H9 (cell line): ENCODE measurements at regions not wholly inside any gene's neighbourhood (a gene's known extent, or its start where the extent isn't known, plus 50 kb on each side); places are given as distances from the start of the nearest gene placed in this dataset.

ENCODE experiments used
- DNase-seq: peaks from one replicate; pipeline ENCODE4 v3.0.0-alpha.2; 2017
- H2AFZ ChIP-seq: one replicate; pipeline ENCODE4 v1.6.1; 2013; ENCODE audit warnings: mild to moderate bottlenecking, low read length, control low read depth, moderate library complexity
- H2AK5ac ChIP-seq: 2 replicates; pipeline ENCODE4 v1.6.1; 2013; ENCODE audit warnings: low read length, control low read depth, mixed read lengths; ENCODE audit not compliant: insufficient read length
- H2BK120ac ChIP-seq: one replicate; pipeline ENCODE4 v1.6.1; 2013; ENCODE audit warnings: low read depth, mild to moderate bottlenecking, low read length, control low read depth, inconsistent platforms; ENCODE audit not compliant: poor library complexity, severe bottlenecking
- H2BK12ac ChIP-seq: 2 replicates; pipeline ENCODE4 v1.6.1; 2013; ENCODE audit warnings: low read length, control low read depth, mixed read lengths, low read depth; ENCODE audit not compliant: insufficient read length
- H2BK15ac ChIP-seq: 2 replicates; pipeline ENCODE4 v1.6.1; 2013; ENCODE audit warnings: low read depth, low read length, control low read depth
- H2BK20ac ChIP-seq: one replicate; pipeline ENCODE4 v1.6.1; 2013; ENCODE audit warnings: low read depth, mild to moderate bottlenecking, low read length, control low read depth, inconsistent platforms; ENCODE audit not compliant: poor library complexity, severe bottlenecking
- H2BK5ac ChIP-seq: 2 replicates; pipeline ENCODE4 v1.6.1; 2013; ENCODE audit warnings: low read length, control low read depth, mixed read lengths; ENCODE audit not compliant: insufficient read length
- H3K14ac ChIP-seq: 2 replicates; pipeline ENCODE4 v1.6.1; 2013; ENCODE audit warnings: low read length, control low read depth; ENCODE audit not compliant: insufficient read depth
- H3K18ac ChIP-seq: 2 replicates; pipeline ENCODE4 v1.6.1; 2013; ENCODE audit warnings: low read depth, mild to moderate bottlenecking, mixed read lengths, low read length, control low read depth; ENCODE audit not compliant: insufficient read length
- H3K23ac ChIP-seq: 2 replicates; pipeline ENCODE4 v1.6.1; 2013; ENCODE audit warnings: low read length, control low read depth, mixed read lengths, low read depth; ENCODE audit not compliant: insufficient read length
- H3K23me2 ChIP-seq: 2 replicates; pipeline ENCODE4 v1.6.1; 2013; ENCODE audit warnings: low read depth, mild to moderate bottlenecking, mixed read lengths, low read length, control low read depth; ENCODE audit not compliant: insufficient read length, poor library complexity, severe bottlenecking
- H3K27ac ChIP-seq: 2 replicates; pipeline ENCODE4 v1.5.1; 2013; ENCODE audit warnings: low read length, control low read depth, mixed read lengths, low read depth; ENCODE audit not compliant: insufficient read length
- H3K27me3 ChIP-seq: 2 replicates; pipeline ENCODE4 v1.6.1; 2013; ENCODE audit warnings: low read length, control low read depth, inconsistent platforms; ENCODE audit not compliant: insufficient read depth
- H3K4ac ChIP-seq: 2 replicates; pipeline ENCODE4 v1.6.1; 2013; ENCODE audit warnings: low read depth, mild to moderate bottlenecking, control low read depth, inconsistent platforms, low read length, moderate library complexity
- H3K4me1 ChIP-seq: 2 replicates; pipeline ENCODE4 v1.6.1; 2013; ENCODE audit warnings: low read length, control low read depth, inconsistent platforms; ENCODE audit not compliant: insufficient read depth
- H3K4me2 ChIP-seq: 2 replicates; pipeline ENCODE4 v1.6.1; 2013; ENCODE audit warnings: low read length, control low read depth, mixed read lengths; ENCODE audit not compliant: insufficient read length, insufficient read depth
- H3K56ac ChIP-seq: 2 replicates; pipeline ENCODE4 v1.6.1; 2013; ENCODE audit warnings: low read depth, mild to moderate bottlenecking, mixed read lengths, low read length, control low read depth; ENCODE audit not compliant: insufficient read length
- H3K79me1 ChIP-seq: 2 replicates; pipeline ENCODE4 v1.6.1; 2013; ENCODE audit warnings: low read depth, mild to moderate bottlenecking, moderate library complexity, low read length, control low read depth, inconsistent platforms; ENCODE audit not compliant: insufficient read depth, poor library complexity, severe bottlenecking
- H3K79me2 ChIP-seq: 2 replicates; pipeline ENCODE4 v1.6.1; 2013; ENCODE audit warnings: low read length, control low read depth, inconsistent platforms; ENCODE audit not compliant: insufficient read depth
- H3K9ac ChIP-seq: 2 replicates; pipeline ENCODE4 v1.6.1; 2013; ENCODE audit warnings: low read length, control low read depth, mixed read lengths; ENCODE audit not compliant: insufficient read length; ENCODE audit errors: extremely low read depth
- H3K9me3 ChIP-seq: one replicate; pipeline ENCODE4 v1.6.1; 2013; ENCODE audit warnings: low read depth, low read length, inconsistent platforms; ENCODE audit not compliant: control insufficient read depth
- H3T11ph ChIP-seq: one replicate; pipeline ENCODE4 v1.6.1; 2013; ENCODE audit warnings: mild to moderate bottlenecking, low read length, control low read depth, inconsistent platforms
- H4K20me1 ChIP-seq: one replicate; pipeline ENCODE4 v1.6.1; 2013; ENCODE audit not compliant: control insufficient read depth, insufficient read length, insufficient read depth
- H4K5ac ChIP-seq: 2 replicates; pipeline ENCODE4 v1.6.1; 2013; ENCODE audit warnings: low read depth, mild to moderate bottlenecking, mixed read lengths, low read length, control low read depth; ENCODE audit not compliant: insufficient read length
- H4K8ac ChIP-seq: replicated peaks from 2 replicates; pipeline ENCODE4 v1.6.1; 2013; ENCODE audit warnings: low read length, control low read depth, mixed read lengths, low read depth; ENCODE audit not compliant: insufficient read length
- H4K91ac ChIP-seq: 2 replicates; pipeline ENCODE4 v1.6.1; 2013; ENCODE audit warnings: low read depth, mild to moderate bottlenecking, moderate library complexity, mixed read lengths, low read length, control low read depth; ENCODE audit not compliant: insufficient read length
- H3K27ac Mint-ChIP-seq, 3 experiments: 2 replicates in 2 of 3; 3 replicates in 1 of 3; pipeline ENCODE4 v1.8.0; 2020 to 2021; ENCODE audit warnings: mixed read lengths in 3 of 3, mild to moderate bottlenecking in 1 of 3, moderate library complexity in 1 of 3
- H3K27me3 Mint-ChIP-seq: 2 replicates; pipeline ENCODE4 v1.8.0; 2021; ENCODE audit warnings: low read depth, mild to moderate bottlenecking, moderate library complexity, mixed read lengths
- H3K36me3 Mint-ChIP-seq, 3 experiments: 2 replicates in 2 of 3; 3 replicates in 1 of 3; pipeline ENCODE4 v1.8.0; 2020 to 2021; ENCODE audit warnings: low read depth in 3 of 3, mixed read lengths in 3 of 3; ENCODE audit not compliant: insufficient read depth in 1 of 3
- H3K4me1 Mint-ChIP-seq, 2 experiments: 2 replicates each; pipeline ENCODE4 v1.8.0; 2020; ENCODE audit warnings: mixed read lengths in 2 of 2
- H3K4me3 Mint-ChIP-seq, 2 experiments: 2 replicates in 1 of 2; 3 replicates in 1 of 2; pipeline ENCODE4 v1.8.0; 2020 to 2021; ENCODE audit warnings: mild to moderate bottlenecking in 2 of 2, mixed read lengths in 2 of 2, moderate library complexity in 1 of 2
- H3K9me3 Mint-ChIP-seq, 2 experiments: 2 replicates in 1 of 2; 3 replicates in 1 of 2; pipeline ENCODE4 v1.8.0; 2020; ENCODE audit warnings: mild to moderate bottlenecking in 2 of 2, mixed read lengths in 2 of 2, moderate library complexity in 1 of 2
- CTCF ChIP-seq: fragments of 200-600 bp; sonication (generic); conservative IDR thresholded peaks from 3 replicates; pipeline ENCODE4 v1.8.0; 2021; ENCODE audit warnings: antibody characterized with exemption, mild to moderate bottlenecking
- WGBS: extraction: QIAGEN DNeasy Blood & Tissue Kit; methylation state at CpG from one replicate; pipeline ENCODE4 v1.1.7; 2013; ENCODE audit warnings: missing lambda C conversion rate, low lambda C conversion rate, mixed read lengths; ENCODE audit not compliant: insufficient read length; ENCODE audit errors: extremely low coverage; 5-methylcytosine and 5-hydroxymethylcytosine counted together

- Histone ChIP-seq H3K14ac (no peak overlapping the region), H3K18ac (no peak overlapping the region), H2BK5ac (no peak overlapping the region), H3K23ac (no peak overlapping the region), H3K4me1 (no peaks in the 10 kb centered on the region), H2BK120ac (no peak overlapping the region), H2AFZ (no peak overlapping the region), H4K8ac (no peak overlapping the region), H4K20me1 (no peaks in the 10 kb centered on the region), H4K91ac (no peak overlapping the region), H3K4me2 (no peak overlapping the region), H3K23me2 (no peaks in the 10 kb centered on the region), H3K79me2 (no peaks in the 10 kb centered on the region), H3K56ac (no peak overlapping the region), H3T11ph (no peak overlapping the region), H2AK5ac (no peak overlapping the region), H2BK15ac (no peak overlapping the region), H3K27me3 (no peaks in the 10 kb centered on the region), H3K9me3 (no peaks in the 10 kb centered on the region), H2BK20ac (no peak overlapping the region), H4K5ac (no peak overlapping the region), H3K27ac (no peak overlapping the region), H3K79me1 (no peaks in the 10 kb centered on the region), H3K4ac (no peak overlapping the region), H2BK12ac (no peak overlapping the region), H3K9ac (no peak overlapping the region)
- no peak overlapping the region for H3K27ac Mint-ChIP-seq
- peak; percentile 41 for DNase-seq
- no peaks in the 10 kb centered on the region; a peak in 1 of 7 replicates for H3K36me3 Mint-ChIP-seq
- no peaks in the 10 kb centered on the region; the same call in 1 of the 2 replicates for H3K27me3 Mint-ChIP-seq
- WGBS: no CpG with 5 or more reads among the region's 3 CpGs
- H3K4me3 Mint-ChIP-seq: no peak overlapping the region; a peak in 1 of 5 replicates
- TF ChIP-seq CTCF: no peak
- H3K4me1 Mint-ChIP-seq: peaks cover 3 to 6% of the 10 kb centered on the region in 2 experiments; a peak in 3 of 4 replicates
- H3K9me3 Mint-ChIP-seq: peaks cover 2% of the 10 kb centered on the region in 2 experiments; a peak in 2 of 5 replicates
Measured at GRCh38 chr4:179666226-179666625, 2224.0 kb upstream of the AGA start.
